ENCODE measurements at regions not wholly inside any gene's neighbourhood (a gene's known extent, or its start where the extent isn't known, plus 50 kb on each side); places are given as distances from the start of the nearest gene placed in this dataset.

DNA sequence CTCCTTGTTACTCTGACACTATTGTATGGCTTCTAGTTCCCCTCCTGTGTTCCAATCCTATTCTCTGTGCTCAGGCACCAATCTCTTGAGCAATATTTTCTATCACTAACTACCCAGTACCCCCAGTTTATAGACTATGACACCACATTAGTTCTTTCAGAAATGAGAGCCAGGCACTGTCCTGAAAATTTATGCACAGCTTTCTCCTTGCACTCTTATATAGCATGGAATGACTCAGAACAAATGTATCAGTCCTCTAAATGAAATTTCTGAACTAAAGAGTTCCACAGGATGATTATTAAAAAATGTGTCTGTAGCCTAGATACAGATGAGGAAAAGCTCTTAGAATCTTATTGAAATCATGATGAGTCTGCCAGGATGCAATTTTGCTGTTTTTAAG is 489.9 kb downstream of the XPNPEP1 start:
- Histone ChIP-seq H3K27me3 (ENCODE audit: insufficient read depth, low read depth) (no peaks in the 10 kb centered on the region), H3K9ac (no peak overlapping the region), H3K4me3 (IDR thresholded peaks at IDR 0.05; ENCODE audit: insufficient read depth, low read depth, low read length) (no peak overlapping the region), H3K36me3 (ENCODE audit: insufficient read depth) (no peaks in the 10 kb centered on the region), H4K20me1 (ENCODE audit: insufficient read depth) (no peaks in the 10 kb centered on the region), H3K4me1 (ENCODE audit: low read depth, poor library complexity, severe bottlenecking) (no peaks in the 10 kb centered on the region), H3K4me2 (no peak overlapping the region), H2AFZ (ENCODE audit: low read depth) (no peak overlapping the region), H3K27ac (no peak overlapping the region), H3K79me2 (ENCODE audit: insufficient read depth, low read depth) (no peaks in the 10 kb centered on the region)
- no peak for TF ChIP-seq CTCF (conservative IDR thresholded peaks at IDR 0.05; ENCODE audit: low read depth, low read length)

DNA sequence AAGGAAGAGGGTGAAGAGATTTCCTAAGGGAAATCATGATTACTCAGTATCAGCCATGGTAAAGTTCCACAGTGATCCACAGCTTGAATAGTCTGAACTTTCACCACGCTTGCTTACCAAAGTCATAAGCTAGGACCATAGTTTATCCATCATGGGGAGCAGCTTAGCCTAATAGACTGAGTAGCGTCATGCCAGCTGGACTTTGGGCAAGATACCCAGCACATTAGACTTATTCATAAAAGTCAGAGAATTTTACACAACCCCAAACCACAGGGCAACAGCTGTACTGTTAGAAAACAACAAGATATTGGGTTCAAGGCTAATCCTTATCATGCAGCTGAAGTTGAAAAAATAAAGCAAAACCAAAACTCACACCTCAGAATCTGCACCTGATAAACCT is 491.0 kb downstream of the XPNPEP1 start:
- Histone ChIP-seq H3K4me2 (no peak overlapping the region), H3K4me1 (ENCODE audit: low read depth, poor library complexity, severe bottlenecking) (no peaks in the 10 kb centered on the region), H3K36me3 (ENCODE audit: insufficient read depth) (no peaks in the 10 kb centered on the region), H2AFZ (ENCODE audit: low read depth) (no peak overlapping the region), H3K79me2 (ENCODE audit: insufficient read depth, low read depth) (no peaks in the 10 kb centered on the region), H4K20me1 (ENCODE audit: insufficient read depth) (no peaks in the 10 kb centered on the region), H3K27ac (no peak overlapping the region), H3K9ac (no peak overlapping the region), H3K4me3 (IDR thresholded peaks at IDR 0.05; ENCODE audit: insufficient read depth, low read depth, low read length) (no peak overlapping the region), H3K27me3 (ENCODE audit: insufficient read depth, low read depth) (no peaks in the 10 kb centered on the region)
- TF ChIP-seq CTCF (conservative IDR thresholded peaks at IDR 0.05; ENCODE audit: low read depth, low read length), result no peak

DNA sequence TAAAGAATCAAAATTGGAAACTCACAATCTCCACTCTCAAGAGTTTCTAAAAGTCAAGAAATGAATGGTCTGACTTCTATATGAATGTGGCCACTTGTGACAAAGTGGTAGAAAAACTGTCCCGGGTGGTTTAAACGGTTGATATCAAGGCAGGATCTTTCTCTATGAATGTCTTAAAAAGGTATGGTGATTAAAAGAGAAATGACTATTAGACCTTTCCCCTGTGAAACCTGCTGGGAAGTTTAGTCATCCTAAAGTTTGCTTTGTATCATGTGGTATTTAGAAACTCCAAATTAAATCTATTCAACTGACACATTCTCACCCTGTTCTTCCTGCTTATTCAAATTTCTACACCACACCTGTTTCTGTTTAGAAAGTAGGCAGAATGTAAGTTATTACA is 492.5 kb downstream of the XPNPEP1 start:
- H4K20me1 ChIP-seq (ENCODE audit: insufficient read depth), result no peaks in the 10 kb centered on the region
- H3K79me2 ChIP-seq (ENCODE audit: insufficient read depth, low read depth), result no peaks in the 10 kb centered on the region
- H3K4me1 ChIP-seq (ENCODE audit: low read depth, poor library complexity, severe bottlenecking), result no peaks in the 10 kb centered on the region
- no peaks in the 10 kb centered on the region for H3K27me3 ChIP-seq (ENCODE audit: insufficient read depth, low read depth)
- H3K4me2 ChIP-seq, result no peak overlapping the region
- no peak for TF ChIP-seq CTCF (conservative IDR thresholded peaks at IDR 0.05; ENCODE audit: low read depth, low read length)
- no peak overlapping the region for H3K27ac ChIP-seq
- H2AFZ ChIP-seq (ENCODE audit: low read depth), result no peak overlapping the region
- no peak overlapping the region for H3K4me3 ChIP-seq (IDR thresholded peaks at IDR 0.05; ENCODE audit: insufficient read depth, low read depth, low read length)
- H3K36me3 ChIP-seq (ENCODE audit: insufficient read depth), result no peaks in the 10 kb centered on the region
- H3K9ac ChIP-seq, result no peak overlapping the region

DNA sequence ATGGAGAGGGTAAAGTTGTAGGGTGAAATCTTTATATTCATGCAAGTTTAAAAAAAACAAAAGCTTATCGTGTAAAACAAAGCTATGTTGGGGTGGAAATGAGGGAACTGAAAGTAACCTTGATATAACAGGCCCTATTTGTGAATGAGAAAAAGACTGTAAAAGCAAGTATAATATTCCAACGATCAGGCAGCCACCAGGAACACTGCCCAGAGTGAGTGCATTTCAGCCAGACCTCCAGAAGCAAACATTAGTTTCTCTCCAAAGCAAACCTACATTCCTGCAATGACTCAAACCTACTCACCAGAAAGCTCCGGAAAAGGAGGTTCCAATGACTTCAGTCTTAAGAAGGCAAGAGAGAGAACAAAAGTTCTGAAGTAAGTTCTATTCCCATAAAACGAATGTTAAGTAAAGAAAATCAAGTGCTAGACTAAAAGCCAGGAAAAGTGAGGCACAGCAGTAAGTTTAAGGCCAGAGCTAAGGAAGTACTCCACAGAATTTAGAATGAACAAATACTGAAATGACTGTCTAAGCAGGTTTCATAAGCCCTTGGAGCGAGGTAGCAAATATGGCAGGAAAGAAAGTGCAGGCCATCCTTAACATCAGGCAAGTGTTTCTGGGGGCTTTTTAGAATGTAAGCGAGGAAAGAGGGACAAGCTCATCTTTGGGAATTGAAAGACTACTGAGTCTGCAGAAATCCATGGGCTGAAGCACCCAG is 493.1 kb downstream of the XPNPEP1 start:
- no peak overlapping the region for H2AFZ ChIP-seq (ENCODE audit: low read depth)
- TF ChIP-seq CTCF (conservative IDR thresholded peaks at IDR 0.05; ENCODE audit: low read depth, low read length), result no peak

More for the DNA sequence above, 493.1 kb downstream of the XPNPEP1 start:
- Histone ChIP-seq H3K79me2 (ENCODE audit: insufficient read depth, low read depth) (no peaks in the 10 kb centered on the region), H3K4me1 (ENCODE audit: low read depth, poor library complexity, severe bottlenecking) (no peaks in the 10 kb centered on the region), H4K20me1 (ENCODE audit: insufficient read depth) (no peaks in the 10 kb centered on the region), H3K27me3 (ENCODE audit: insufficient read depth, low read depth) (no peaks in the 10 kb centered on the region), H3K9ac (no peak overlapping the region), H3K27ac (no peak overlapping the region), H3K4me2 (no peak overlapping the region), H3K4me3 (IDR thresholded peaks at IDR 0.05; ENCODE audit: insufficient read depth, low read depth, low read length) (no peak overlapping the region), H3K36me3 (ENCODE audit: insufficient read depth) (no peaks in the 10 kb centered on the region)

Data from KMS-11 (cell line).